HL-60 (cell line): ENCODE measurements at regions not wholly inside any gene's neighbourhood (a gene's known extent, or its start where the extent isn't known, plus 50 kb on each side); places are given as distances from the start of the nearest gene placed in this dataset.

Source experiments
- DNase-seq, 2 experiments: peaks; one replicate each; pipeline ENCODE4 v3.0.0-alpha.2; 2010 to 2020; ENCODE audit warnings: low read depth in 1 of 2, low spot score in 1 of 2
- H3K27ac ChIP-seq: fragments of 250-450 bp; sonication (Bioruptor Pico); replicated peaks from 2 replicates; pipeline ENCODE4 v1.5.1; 2020; ENCODE audit warnings: mild to moderate bottlenecking, moderate library complexity
- H3K27me3 ChIP-seq: fragments of 250-450 bp; sonication (Bioruptor Pico); 2 replicates; pipeline ENCODE4 v1.5.1; 2021; ENCODE audit warnings: mild to moderate bottlenecking, moderate library complexity; ENCODE audit not compliant: insufficient read depth, poor library complexity, severe bottlenecking
- H3K4me3 ChIP-seq: replicated peaks from 2 replicates; pipeline ENCODE4 v1.5.1; 2011; ENCODE audit warnings: mild to moderate bottlenecking, control low read depth, low read length; ENCODE audit not compliant: insufficient read depth
- GABPA ChIP-seq: IDR thresholded peaks from 2 replicates; pipeline ENCODE4 v1.6.1; 2012; ENCODE audit warnings: low read depth
- POLR2AphosphoS5 ChIP-seq: IDR thresholded peaks from 2 replicates; pipeline ENCODE4 v1.6.1; 2012; ENCODE audit warnings: low read depth
- SPI1 ChIP-seq: IDR thresholded peaks from 2 replicates; pipeline ENCODE4 v1.6.1; 2012; ENCODE audit warnings: low read depth, mild to moderate bottlenecking, borderline replicate concordance
- TF ChIP-seq, protein P1 (sequence below): IDR thresholded peaks from one replicate; pipeline ENCODE4 v1.5.1; 2011; ENCODE audit warnings: low read length, control low read depth, inconsistent platforms; ENCODE audit not compliant: insufficient read depth
- TF ChIP-seq, protein P2 (sequence below): IDR thresholded peaks from 2 replicates; pipeline ENCODE4 v1.6.1; 2012; ENCODE audit warnings: low read depth; ENCODE audit not compliant: insufficient replicate concordance

DNA sequence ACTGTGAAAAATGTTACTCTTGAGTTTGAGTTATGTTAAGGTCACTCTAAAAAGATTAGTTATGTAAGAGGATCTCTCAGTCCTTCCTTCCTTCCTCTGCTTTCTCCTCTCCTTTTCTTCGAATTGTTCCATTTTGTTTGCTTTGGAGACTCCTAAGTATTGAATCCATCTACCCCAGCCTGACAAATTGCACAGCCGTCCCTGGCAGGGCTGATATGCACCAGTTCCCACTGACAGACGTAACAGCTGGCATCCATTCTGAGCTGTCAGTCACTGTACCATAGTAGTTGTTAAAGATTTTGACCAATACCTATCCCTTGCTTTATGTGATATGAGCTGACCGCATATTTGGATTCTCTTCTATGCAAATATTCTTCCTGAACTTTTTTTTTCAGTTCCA, 210.7 kb upstream of the IGFBP7 start:
- no peak for TF ChIP-seq GABPA
- TF ChIP-seq, protein P1, sequence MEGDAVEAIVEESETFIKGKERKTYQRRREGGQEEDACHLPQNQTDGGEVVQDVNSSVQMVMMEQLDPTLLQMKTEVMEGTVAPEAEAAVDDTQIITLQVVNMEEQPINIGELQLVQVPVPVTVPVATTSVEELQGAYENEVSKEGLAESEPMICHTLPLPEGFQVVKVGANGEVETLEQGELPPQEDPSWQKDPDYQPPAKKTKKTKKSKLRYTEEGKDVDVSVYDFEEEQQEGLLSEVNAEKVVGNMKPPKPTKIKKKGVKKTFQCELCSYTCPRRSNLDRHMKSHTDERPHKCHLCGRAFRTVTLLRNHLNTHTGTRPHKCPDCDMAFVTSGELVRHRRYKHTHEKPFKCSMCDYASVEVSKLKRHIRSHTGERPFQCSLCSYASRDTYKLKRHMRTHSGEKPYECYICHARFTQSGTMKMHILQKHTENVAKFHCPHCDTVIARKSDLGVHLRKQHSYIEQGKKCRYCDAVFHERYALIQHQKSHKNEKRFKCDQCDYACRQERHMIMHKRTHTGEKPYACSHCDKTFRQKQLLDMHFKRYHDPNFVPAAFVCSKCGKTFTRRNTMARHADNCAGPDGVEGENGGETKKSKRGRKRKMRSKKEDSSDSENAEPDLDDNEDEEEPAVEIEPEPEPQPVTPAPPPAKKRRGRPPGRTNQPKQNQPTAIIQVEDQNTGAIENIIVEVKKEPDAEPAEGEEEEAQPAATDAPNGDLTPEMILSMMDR, result no peak
- DNase-seq, result no peak
- H3K4me3 ChIP-seq, result no peak overlapping the region
- H3K27ac ChIP-seq, result no peak overlapping the region
- H3K27me3 ChIP-seq, result no peaks in the 10 kb centered on the region

DNA sequence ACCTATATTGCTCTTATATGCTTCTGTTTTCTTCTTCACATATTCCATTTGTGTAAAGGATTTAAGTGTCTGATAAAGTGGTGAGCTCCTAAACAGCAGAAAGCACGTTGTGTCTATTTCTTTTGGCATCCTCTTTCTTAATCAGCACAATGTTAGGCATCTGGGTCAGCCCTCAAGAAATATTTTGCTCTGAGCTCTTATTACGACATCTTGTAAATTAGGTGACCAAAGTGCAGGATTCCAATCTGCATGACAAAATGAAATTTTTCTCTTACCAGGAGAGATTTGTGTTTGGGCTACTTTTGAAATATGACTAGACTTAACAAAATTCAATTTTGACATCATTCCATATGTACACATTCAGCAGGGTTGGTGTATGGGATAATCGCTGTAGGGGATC, 210.0 kb upstream of the IGFBP7 start:
- no peaks in the 10 kb centered on the region for H3K27me3 ChIP-seq
- H3K27ac ChIP-seq, result no peak overlapping the region
- H3K4me3 ChIP-seq, result no peak overlapping the region
- TF ChIP-seq SPI1, result no peak
- TF ChIP-seq, protein P2, sequence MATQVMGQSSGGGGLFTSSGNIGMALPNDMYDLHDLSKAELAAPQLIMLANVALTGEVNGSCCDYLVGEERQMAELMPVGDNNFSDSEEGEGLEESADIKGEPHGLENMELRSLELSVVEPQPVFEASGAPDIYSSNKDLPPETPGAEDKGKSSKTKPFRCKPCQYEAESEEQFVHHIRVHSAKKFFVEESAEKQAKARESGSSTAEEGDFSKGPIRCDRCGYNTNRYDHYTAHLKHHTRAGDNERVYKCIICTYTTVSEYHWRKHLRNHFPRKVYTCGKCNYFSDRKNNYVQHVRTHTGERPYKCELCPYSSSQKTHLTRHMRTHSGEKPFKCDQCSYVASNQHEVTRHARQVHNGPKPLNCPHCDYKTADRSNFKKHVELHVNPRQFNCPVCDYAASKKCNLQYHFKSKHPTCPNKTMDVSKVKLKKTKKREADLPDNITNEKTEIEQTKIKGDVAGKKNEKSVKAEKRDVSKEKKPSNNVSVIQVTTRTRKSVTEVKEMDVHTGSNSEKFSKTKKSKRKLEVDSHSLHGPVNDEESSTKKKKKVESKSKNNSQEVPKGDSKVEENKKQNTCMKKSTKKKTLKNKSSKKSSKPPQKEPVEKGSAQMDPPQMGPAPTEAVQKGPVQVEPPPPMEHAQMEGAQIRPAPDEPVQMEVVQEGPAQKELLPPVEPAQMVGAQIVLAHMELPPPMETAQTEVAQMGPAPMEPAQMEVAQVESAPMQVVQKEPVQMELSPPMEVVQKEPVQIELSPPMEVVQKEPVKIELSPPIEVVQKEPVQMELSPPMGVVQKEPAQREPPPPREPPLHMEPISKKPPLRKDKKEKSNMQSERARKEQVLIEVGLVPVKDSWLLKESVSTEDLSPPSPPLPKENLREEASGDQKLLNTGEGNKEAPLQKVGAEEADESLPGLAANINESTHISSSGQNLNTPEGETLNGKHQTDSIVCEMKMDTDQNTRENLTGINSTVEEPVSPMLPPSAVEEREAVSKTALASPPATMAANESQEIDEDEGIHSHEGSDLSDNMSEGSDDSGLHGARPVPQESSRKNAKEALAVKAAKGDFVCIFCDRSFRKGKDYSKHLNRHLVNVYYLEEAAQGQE, result no peak
- TF ChIP-seq POLR2AphosphoS5, result no peak
- DNase-seq, result no peak

DNA sequence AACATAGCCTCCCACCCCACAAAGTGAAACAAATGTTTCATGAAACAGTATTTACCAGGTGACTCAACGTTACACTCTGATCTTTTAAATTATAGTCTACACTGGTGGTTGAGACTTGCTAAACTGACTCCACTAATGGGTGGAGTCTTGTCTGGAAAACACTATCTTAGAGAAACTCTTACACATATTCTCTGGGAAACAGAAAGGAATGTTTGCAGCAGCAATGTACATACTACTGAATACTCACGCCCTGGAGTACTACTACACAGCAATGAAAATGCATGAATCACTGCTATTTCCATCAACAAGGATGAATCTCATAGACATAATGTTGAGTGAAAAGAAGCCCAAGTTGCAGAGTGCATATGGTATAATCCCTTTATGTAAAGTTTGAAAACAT, 208.5 kb upstream of the IGFBP7 start:
- TF ChIP-seq, protein P1, result no peak
- TF ChIP-seq GABPA (no peak), POLR2AphosphoS5 (no peak), SPI1 (no peak)
- TF ChIP-seq, protein P2, result no peak
- H3K4me3 ChIP-seq, result no peak overlapping the region
- DNase-seq, result no peak

DNA sequence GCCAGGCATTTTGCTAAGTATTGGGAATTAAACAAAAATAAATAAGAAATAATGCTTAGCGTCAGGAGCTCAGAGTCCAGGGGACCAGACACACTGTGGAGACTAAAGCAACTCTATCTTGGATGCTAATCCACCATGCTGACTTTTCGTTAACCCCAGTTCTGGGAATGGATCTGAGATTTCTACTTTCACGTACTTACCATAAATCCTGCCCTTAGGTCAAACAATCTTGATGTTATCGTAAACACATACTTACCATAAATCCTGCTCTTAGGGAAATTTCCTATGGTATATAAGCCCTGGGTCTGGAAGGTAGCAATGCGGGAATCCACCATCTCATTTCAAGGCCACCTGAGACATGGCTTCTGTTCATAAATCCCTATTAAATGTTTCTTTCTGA, 204.5 kb upstream of the IGFBP7 start:
- DNase-seq, result no peak
- TF ChIP-seq GABPA (no peak), POLR2AphosphoS5 (no peak), SPI1 (no peak)
- TF ChIP-seq, protein P1, result no peak
- TF ChIP-seq, protein P2, result no peak
- peaks cover 2% of the 10 kb centered on the region for H3K27me3 ChIP-seq

More for the DNA sequence above, 208.5 kb upstream of the IGFBP7 start:
- Histone ChIP-seq H3K27me3 (no peaks in the 10 kb centered on the region), H3K27ac (no peak overlapping the region)

More for the DNA sequence above, 204.5 kb upstream of the IGFBP7 start:
- no peak overlapping the region for H3K4me3 ChIP-seq
- H3K27ac ChIP-seq, result no peak overlapping the region
